H54 (cell line): ENCODE measurements at regions not wholly inside any gene's neighbourhood (a gene's known extent, or its start where the extent isn't known, plus 50 kb on each side); places are given as distances from the start of the nearest gene placed in this dataset.
A peak's percentile ranks its signal among the peaks of the same experiment; 100 is the strongest.

Experiments
- DNase-seq: peaks from one replicate; pipeline ENCODE4 v3.0.0; 2011; ENCODE audit warnings: low spot score, mixed read lengths; ENCODE audit not compliant: insufficient read length
- FAIRE-seq: peaks from 3 replicates; lab custom pipeline; 2011; peaks lifted over from hg19 to GRCh38; lab: Jason Lieb, UNC
- POLR2A ChIP-seq: IDR thresholded peaks from 2 replicates; pipeline ENCODE4 v1.6.1; 2011; ENCODE audit warnings: low read depth, mild to moderate bottlenecking, low read length

DNA sequence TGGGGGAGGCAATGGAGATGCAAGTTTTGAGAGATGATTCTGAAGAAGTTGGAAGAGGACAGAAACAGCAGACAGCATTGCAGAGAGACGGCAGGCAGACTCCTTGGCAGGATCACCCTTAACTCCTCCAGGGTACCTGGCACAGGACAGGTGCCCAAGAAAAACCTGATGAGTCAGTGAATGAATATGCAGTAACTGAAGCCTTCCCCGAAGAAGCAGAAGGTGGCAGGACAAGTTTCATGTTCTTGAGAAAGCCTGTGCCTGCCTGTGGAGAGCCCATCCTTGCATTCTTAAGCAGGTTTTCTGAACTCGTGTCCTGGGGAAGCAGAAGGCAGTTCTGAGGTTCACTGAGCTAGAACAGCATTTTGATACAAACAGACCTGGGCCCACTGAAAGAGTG is 79.6 kb upstream of the SASH1 start:
- FAIRE-seq (no peak), DNase-seq (no peak)
- no peak for TF ChIP-seq POLR2A

GRCh38 chr6:148263961-148264360 is 78.7 kb upstream of the SASH1 start:
- FAIRE-seq (no peak), DNase-seq (no peak)
- no peak for TF ChIP-seq POLR2A

GRCh38 chr6:148265054-148265453 is 77.6 kb upstream of the SASH1 start:
- no peak for FAIRE-seq
- DNase-seq = no peak
- no peak for TF ChIP-seq POLR2A

- DNase-seq (no peak), FAIRE-seq (no peak)
- no peak for TF ChIP-seq POLR2A
Observed at GRCh38 chr6:148269386-148269785, 73.3 kb upstream of the SASH1 start.

DNA sequence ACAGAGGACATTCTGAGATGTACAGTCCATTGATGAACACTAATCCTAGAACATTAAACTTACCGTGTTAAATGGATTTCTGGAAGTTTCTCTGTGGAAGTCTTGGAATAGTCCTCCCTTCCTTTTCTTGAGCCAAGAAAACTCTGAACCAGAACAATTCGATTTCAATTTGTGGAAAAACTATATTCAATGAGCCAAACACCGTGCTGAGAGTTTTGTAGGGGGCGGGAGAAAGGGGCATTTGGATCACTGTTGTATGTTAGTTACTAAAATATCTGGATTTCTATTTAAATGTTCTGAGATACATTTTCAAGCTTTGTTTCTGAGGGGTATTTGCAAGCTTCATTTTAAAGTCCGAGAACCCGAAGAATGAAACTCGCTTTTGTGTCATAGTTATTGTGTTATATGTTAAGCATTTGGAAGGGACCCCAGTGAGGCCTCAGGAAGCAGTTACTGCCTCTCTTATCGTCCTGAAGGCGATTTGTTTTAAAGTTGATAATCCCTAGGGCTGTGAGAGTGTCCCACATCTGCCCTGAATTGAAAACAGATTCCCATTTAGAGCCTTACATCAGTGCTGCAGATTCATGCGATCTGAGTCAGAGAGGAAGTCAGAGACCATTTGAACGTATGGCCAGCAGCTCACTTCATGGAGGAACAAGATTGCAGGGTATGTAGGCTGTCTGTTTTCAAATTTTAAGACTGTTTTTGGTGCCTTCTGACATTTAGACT is 70.8 kb upstream of the SASH1 start:
- peak; percentile 43 for FAIRE-seq
- no peak for TF ChIP-seq POLR2A
- peak; percentile 23 for DNase-seq

- no peak for TF ChIP-seq POLR2A
- FAIRE-seq = no peak
- DNase-seq = no peak
Observed at GRCh38 chr6:148272597-148272996, 70.0 kb upstream of the SASH1 start.

- TF ChIP-seq POLR2A = no peak
- FAIRE-seq (no peak), DNase-seq (no peak)
Observed at GRCh38 chr6:148273962-148274752, 68.5 kb upstream of the SASH1 start.

- no peak for TF ChIP-seq POLR2A
- DNase-seq = no peak
- FAIRE-seq = no peak
Observed at GRCh38 chr6:148274809-148275208, 67.8 kb upstream of the SASH1 start.

DNA sequence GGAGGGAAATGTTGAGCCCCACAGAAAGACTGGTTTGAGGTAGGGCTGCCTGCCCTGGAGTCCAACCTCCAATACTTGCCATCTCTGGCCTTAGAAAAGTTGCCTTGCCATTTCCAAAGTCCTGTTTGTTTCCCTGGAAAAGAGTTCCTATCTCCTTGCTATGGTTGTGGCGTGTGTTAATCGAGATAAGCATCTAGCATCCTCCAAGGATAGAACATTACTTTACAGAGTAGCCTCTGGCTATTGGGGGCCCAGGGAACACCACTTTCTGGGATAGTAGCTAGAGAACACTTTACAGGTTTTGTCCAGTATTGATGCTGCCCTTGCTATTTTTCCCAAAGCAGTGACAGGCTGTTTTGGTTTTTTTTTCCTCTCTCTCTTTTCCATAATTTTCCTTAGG is 57.4 kb upstream of the SASH1 start:
- TF ChIP-seq POLR2A = no peak
- FAIRE-seq (no peak), DNase-seq (no peak)

- FAIRE-seq = no peak
- TF ChIP-seq POLR2A = no peak
- no peak for DNase-seq
Observed at GRCh38 chr6:148286563-148286962, 56.1 kb upstream of the SASH1 start.

GRCh38 chr6:148287623-148288333 is 54.9 kb upstream of the SASH1 start:
- no peak for TF ChIP-seq POLR2A
- FAIRE-seq = no peak
- DNase-seq = no peak

DNA sequence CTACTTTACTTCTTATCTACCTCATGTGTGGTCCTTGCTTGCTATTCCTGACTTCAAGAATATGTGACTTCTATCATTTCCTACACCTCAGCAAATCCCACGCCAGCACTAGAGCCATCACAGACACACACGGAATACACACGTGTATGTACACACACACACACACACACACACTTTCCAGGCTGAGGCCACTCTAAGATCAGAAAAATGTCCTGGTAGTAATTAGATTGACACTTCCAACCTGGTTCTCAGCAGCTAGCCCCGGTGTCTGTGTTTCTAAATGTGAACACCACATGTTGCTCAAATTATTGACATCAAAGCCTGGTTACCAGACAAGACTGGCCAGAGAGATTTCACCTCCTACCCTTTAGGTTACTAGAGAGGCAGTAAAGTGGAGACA is 54.1 kb upstream of the SASH1 start:
- no peak for TF ChIP-seq POLR2A
- DNase-seq (no peak), FAIRE-seq (no peak)

GRCh38 chr6:148289153-148289552 is 53.5 kb upstream of the SASH1 start:
- DNase-seq (no peak), FAIRE-seq (no peak)
- TF ChIP-seq POLR2A = no peak

DNA sequence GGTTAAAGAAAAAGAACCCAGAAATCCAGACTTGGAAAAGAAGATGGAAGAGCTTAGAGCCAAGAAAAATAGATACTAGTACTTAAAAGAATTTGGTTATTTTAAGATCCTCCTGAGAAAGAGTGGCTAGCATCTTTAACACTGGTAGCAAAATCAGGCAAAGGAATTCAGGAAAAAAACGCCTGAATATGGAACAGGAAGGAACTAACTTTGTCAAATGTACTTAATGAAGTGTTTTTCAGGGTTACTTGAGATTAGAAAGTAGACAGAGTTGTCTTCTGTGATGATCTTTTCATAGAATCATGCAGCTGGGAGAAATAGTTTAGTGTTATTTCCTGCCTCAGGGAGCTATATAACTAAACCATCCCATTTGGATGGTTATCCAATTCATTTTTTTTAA is 50.8 kb upstream of the SASH1 start:
- no peak for TF ChIP-seq POLR2A
- DNase-seq = no peak
- FAIRE-seq = no peak
